Panc1 (cell line): ENCODE measurements at regions not wholly inside any gene's neighbourhood (a gene's known extent, or its start where the extent isn't known, plus 50 kb on each side); places are given as distances from the start of the nearest gene placed in this dataset.

ENCODE experiments used
- CTCF ChIP-seq: fragments of 450-650 bp; IDR thresholded peaks from 2 replicates; pipeline ENCODE4 v1.5.1; 2017; ENCODE audit warnings: mild to moderate bottlenecking
- POLR2AphosphoS5 ChIP-seq: IDR thresholded peaks from 2 replicates; pipeline ENCODE4 v1.6.1; 2012; ENCODE audit warnings: mild to moderate bottlenecking, low read depth, low read length, moderate library complexity
- TCF7L2 ChIP-seq: IDR thresholded peaks from 2 replicates; pipeline ENCODE4 v1.6.1; 2011; ENCODE audit warnings: mild to moderate bottlenecking, low read depth, low read length, inconsistent platforms

DNA sequence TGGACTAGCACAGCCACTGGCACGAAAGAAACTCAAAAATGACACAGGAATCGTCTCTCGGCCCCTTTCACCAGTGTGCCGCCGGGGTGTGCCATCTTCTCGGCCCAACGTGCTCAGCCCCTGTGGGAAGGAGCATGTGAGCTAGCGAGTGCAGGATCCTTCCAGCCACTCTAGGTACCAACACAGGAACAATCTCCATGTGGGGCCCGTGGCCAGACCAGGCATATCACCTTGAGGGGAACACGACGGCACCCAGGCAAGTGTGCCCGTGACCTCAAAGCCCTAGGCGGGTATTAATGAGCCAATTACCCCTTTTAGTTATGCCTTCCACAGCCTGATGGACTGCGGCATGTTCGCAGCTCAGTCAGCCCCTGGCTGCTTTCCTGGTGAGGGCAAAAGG is 231.5 kb downstream of the FAT4 start:
- TF ChIP-seq CTCF = no peak
- TF ChIP-seq TCF7L2 = no peak
- TF ChIP-seq POLR2AphosphoS5 = no peak
